ENCODE measurements at regions not wholly inside any gene's neighbourhood (a gene's known extent, or its start where the extent isn't known, plus 50 kb on each side); places are given as distances from the start of the nearest gene placed in this dataset.

DNA sequence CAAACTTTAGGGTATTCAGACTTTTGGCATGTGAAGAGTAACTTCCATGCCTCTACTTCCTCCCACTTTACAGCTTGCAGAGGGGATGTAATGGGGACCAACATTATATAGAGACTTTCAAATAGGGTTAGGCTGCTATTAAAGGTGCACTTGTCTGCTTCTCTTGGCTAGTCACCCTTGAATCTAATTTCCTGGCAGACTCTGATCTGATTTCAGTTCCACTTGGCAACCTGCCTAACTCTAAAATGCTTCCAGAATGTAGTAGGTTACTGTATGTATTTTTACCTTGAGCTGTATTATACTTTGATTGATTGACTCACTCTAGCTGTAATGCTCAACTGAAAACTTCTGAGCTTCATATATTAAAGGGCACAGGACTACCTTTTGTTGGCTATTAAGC lies 693.4 kb downstream of the KCTD16 start:
- in situ Hi-C loops (cut with MboI; ENCODE audit: low sequenced_read_pairs) (no loop called here), intact Hi-C loops (cut with micrococcal nuclease) (no loop called here), dilution Hi-C loops (cut with HindIII; ENCODE audit: low sequenced_read_pairs, unreplicated experiment) (no loop called here)
- Histone ChIP-seq H2AK9ac (replicated peaks; ENCODE audit: low read depth, low read length, poor library complexity) (no peak overlapping the region), H4K5ac (ENCODE audit: low read depth, low read length) (no peak overlapping the region), H3K27me3 (ENCODE audit: control insufficient read depth, insufficient read depth, low read length) (no peaks in the 10 kb centered on the region), H2BK15ac (ENCODE audit: low read depth, low read length) (no peak overlapping the region), H3K18ac (ENCODE audit: low read depth, low read length) (no peak overlapping the region), H3K9me3 (ENCODE audit: control insufficient read depth, insufficient read depth, low read length) (peaks cover 3% of the 10 kb centered on the region; the same call in 1 of the 2 replicates), H2BK120ac (ENCODE audit: low read depth, low read length) (no peak overlapping the region), H3K27ac (ENCODE audit: insufficient read depth, low read length) (no peak overlapping the region), H4K91ac (ENCODE audit: insufficient read depth, low read depth, low read length) (no peak overlapping the region), H3K9ac (ENCODE audit: low read depth, low read length) (no peak overlapping the region), H3K56ac (ENCODE audit: extremely low read depth, insufficient read depth, low read length) (no peak overlapping the region), H3K23ac (ENCODE audit: low read depth, low read length) (no peak overlapping the region), H3K79me1 (ENCODE audit: low read depth in 1 of 2, low read length in 2 of 2) (no peaks in the 10 kb centered on the region), H3K14ac (replicated peaks; ENCODE audit: low read depth, low read length) (no peak overlapping the region), H2BK20ac (ENCODE audit: low read depth, low read length) (no peak overlapping the region), H3K4me2 (ENCODE audit: low read depth, low read length) (no peak overlapping the region), H2AK5ac (ENCODE audit: low read depth, low read length) (no peak overlapping the region), H4K8ac (ENCODE audit: low read depth in 2 of 2, low read length in 2 of 2) (no peak overlapping the region), H2BK5ac (ENCODE audit: low read depth, low read length, poor library complexity, severe bottlenecking) (no peak overlapping the region), H3K4me3 (ENCODE audit: insufficient read depth, low read depth, low read length) (no peak overlapping the region), H3K4ac (ENCODE audit: low read depth, low read length) (no peak overlapping the region), H3K9me1 (ENCODE audit: insufficient read depth, low read length) (no peaks in the 10 kb centered on the region), H3K4me1 (ENCODE audit: control insufficient read depth, insufficient read depth, low read length) (no peaks in the 10 kb centered on the region), H4K20me1 (ENCODE audit: insufficient read depth, low read length) (no peaks in the 10 kb centered on the region), H3K36me3 (ENCODE audit: control insufficient read depth, insufficient read depth, low read length) (no peaks in the 10 kb centered on the region), H2AFZ (replicated peaks; ENCODE audit: low read length, poor library complexity) (no peak overlapping the region)
- no peak for ATAC-seq (ENCODE audit: low read depth)
- no peak for DNase-seq
- BruUV-seq (replicated peaks) = no TSS peak
- ChIA-PET POLR2A (ENCODE audit: unreplicated experiment) (no interaction called here), CTCF (interaction anchor here (0.7 kb wide), 1 partner anchor 922 kb away, joined by 3 read pairs; no protein-coding TSS in a partner anchor)
- TF ChIP-seq MAFK (IDR thresholded peaks at IDR 0.05; ENCODE audit: low read depth, low read length) = no peak
- TF ChIP-seq, protein P1, sequence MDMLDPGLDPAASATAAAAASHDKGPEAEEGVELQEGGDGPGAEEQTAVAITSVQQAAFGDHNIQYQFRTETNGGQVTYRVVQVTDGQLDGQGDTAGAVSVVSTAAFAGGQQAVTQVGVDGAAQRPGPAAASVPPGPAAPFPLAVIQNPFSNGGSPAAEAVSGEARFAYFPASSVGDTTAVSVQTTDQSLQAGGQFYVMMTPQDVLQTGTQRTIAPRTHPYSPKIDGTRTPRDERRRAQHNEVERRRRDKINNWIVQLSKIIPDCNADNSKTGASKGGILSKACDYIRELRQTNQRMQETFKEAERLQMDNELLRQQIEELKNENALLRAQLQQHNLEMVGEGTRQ (IDR thresholded peaks at IDR 0.05; ENCODE audit: low read depth, low read length) = no peak
- TF ChIP-seq FOS (IDR thresholded peaks at IDR 0.05; ENCODE audit: low read depth, low read length) = no peak

Data from IMR-90 (cell line).